Neural crest cell (in vitro differentiated cells): ENCODE measurements at regions not wholly inside any gene's neighbourhood (a gene's known extent, or its start where the extent isn't known, plus 50 kb on each side); places are given as distances from the start of the nearest gene placed in this dataset.

Source experiments
- DNase-seq: peaks from one replicate; pipeline ENCODE4 v3.0.0; 2021; ENCODE audit warnings: low read depth, mixed read lengths, low spot score
- H3K27ac Mint-ChIP-seq: one replicate; pipeline ENCODE4 v1.8.0; 2021; ENCODE audit warnings: mild to moderate bottlenecking, mixed read lengths; ENCODE audit not compliant: unreplicated experiment
- H3K27me3 Mint-ChIP-seq: 2 replicates; pipeline ENCODE4 v1.8.0; 2021; ENCODE audit warnings: low read depth, mild to moderate bottlenecking, mixed read lengths
- H3K36me3 Mint-ChIP-seq: 2 replicates; pipeline ENCODE4 v1.8.0; 2021; ENCODE audit warnings: low read depth, mild to moderate bottlenecking, mixed read lengths
- H3K4me1 Mint-ChIP-seq: 2 replicates; pipeline ENCODE4 v1.8.0; 2021; ENCODE audit warnings: mixed read lengths
- H3K4me3 Mint-ChIP-seq: one replicate; pipeline ENCODE4 v1.8.0; 2021; ENCODE audit warnings: mild to moderate bottlenecking, mixed read lengths
- H3K9me3 Mint-ChIP-seq: 2 replicates; pipeline ENCODE4 v1.8.0; 2021; ENCODE audit warnings: mixed read lengths
- TF ChIP-seq, protein P1 (sequence below): fragments of 200-600 bp; sonication (generic); conservative IDR thresholded peaks from 2 replicates; pipeline ENCODE4 v1.5.0; 2021; ENCODE audit warnings: antibody characterized with exemption, mild to moderate bottlenecking

DNA sequence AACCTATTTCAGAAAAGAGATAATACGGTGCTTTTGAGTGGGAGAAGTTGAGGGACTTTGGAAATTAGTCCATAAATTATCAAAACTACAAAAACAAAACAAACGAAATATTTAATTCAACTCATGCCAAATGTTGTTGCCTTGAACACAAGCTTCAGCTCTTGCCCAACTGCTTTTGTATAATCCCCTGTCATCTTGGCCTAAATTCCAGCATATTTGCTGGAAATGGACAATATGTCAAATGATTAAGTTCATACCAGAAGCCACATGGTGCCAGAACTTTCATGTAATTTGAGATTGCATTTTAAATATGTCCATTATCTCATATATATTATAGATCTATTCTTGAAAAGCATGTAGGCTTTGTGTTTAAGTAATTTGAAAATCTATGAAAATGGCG is 373.7 kb upstream of the SLITRK6 start:
- TF ChIP-seq, protein P1, sequence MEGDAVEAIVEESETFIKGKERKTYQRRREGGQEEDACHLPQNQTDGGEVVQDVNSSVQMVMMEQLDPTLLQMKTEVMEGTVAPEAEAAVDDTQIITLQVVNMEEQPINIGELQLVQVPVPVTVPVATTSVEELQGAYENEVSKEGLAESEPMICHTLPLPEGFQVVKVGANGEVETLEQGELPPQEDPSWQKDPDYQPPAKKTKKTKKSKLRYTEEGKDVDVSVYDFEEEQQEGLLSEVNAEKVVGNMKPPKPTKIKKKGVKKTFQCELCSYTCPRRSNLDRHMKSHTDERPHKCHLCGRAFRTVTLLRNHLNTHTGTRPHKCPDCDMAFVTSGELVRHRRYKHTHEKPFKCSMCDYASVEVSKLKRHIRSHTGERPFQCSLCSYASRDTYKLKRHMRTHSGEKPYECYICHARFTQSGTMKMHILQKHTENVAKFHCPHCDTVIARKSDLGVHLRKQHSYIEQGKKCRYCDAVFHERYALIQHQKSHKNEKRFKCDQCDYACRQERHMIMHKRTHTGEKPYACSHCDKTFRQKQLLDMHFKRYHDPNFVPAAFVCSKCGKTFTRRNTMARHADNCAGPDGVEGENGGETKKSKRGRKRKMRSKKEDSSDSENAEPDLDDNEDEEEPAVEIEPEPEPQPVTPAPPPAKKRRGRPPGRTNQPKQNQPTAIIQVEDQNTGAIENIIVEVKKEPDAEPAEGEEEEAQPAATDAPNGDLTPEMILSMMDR: no peak
- Mint-ChIP-seq H3K36me3 (no peaks in the 10 kb centered on the region), H3K4me3 (no peak overlapping the region), H3K27ac (no peak overlapping the region), H3K4me1 (no peaks in the 10 kb centered on the region), H3K27me3 (no peaks in the 10 kb centered on the region), H3K9me3 (no peaks in the 10 kb centered on the region)
- DNase-seq: no peak

DNA sequence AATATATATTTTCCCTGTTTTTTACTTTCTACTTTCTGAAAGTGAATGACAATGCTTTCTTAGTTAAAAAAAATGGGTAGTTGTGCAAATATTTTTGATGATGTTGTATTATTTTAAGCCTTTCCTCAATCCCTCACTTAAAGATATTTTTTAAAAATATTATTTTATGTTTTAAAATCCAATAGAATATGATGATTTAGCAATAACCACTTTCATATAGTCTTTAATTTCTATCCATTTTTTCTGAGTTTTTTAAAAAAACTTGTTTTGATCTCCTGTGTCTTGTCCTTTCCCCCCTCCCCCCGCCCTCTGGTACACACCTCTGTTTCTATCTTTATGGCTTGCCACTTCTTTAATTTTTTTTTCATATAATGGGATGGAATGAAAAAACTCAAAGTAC is 362.0 kb upstream of the SLITRK6 start:
- H3K36me3 Mint-ChIP-seq: no peaks in the 10 kb centered on the region
- peaks cover 4% of the 10 kb centered on the region for H3K9me3 Mint-ChIP-seq
- H3K4me1 Mint-ChIP-seq: no peaks in the 10 kb centered on the region
- no peak overlapping the region for H3K27ac Mint-ChIP-seq
- no peaks in the 10 kb centered on the region for H3K27me3 Mint-ChIP-seq
- DNase-seq: no peak
- TF ChIP-seq, protein P1: no peak
- H3K4me3 Mint-ChIP-seq: no peak overlapping the region

DNA sequence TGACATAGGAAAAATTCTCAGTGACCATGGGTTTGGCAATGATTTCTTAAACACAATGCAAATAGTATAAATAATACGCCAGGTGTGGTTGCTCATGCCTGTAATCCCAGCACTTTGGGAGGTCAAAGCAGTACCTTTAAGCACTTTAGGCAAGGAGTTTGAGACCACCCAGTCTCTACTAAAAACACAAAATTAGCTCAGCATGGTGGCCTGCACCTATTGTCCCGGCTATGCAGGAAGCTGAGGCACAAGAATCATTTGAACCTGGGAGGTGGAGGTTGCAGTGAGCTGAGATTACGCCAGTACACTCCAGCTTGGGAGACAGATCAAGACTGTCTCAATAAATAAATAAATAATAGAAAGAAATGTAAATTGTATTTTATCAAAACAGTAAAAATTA is 356.5 kb upstream of the SLITRK6 start:
- TF ChIP-seq, protein P1: no peak
- H3K4me3 Mint-ChIP-seq: no peak overlapping the region
- H3K9me3 Mint-ChIP-seq: no peaks in the 10 kb centered on the region
- no peaks in the 10 kb centered on the region for H3K36me3 Mint-ChIP-seq
- no peak overlapping the region for H3K27ac Mint-ChIP-seq
- DNase-seq: no peak
- no peaks in the 10 kb centered on the region for H3K4me1 Mint-ChIP-seq
- no peaks in the 10 kb centered on the region for H3K27me3 Mint-ChIP-seq

DNA sequence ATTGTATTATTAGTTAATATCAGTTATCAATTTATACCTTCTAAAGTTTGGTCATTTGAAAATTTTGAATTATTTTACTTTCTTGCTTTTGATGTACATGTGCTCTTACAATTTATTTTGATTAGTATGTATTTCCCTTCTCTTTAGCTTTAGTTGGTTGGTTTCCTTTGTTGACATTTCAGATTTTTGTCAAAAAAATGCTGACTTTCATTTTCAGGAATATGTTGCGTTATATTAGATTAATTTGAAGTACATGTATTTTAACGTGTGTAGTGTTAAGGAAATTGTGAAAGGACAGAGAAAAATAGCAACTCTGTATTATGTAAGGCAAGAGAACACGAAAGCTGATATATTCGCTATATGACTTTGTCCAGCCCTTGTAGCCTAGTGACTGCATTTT is 342.9 kb upstream of the SLITRK6 start:
- Mint-ChIP-seq H3K27ac (no peak overlapping the region), H3K36me3 (no peaks in the 10 kb centered on the region), H3K27me3 (no peaks in the 10 kb centered on the region), H3K4me3 (no peak overlapping the region), H3K9me3 (no peaks in the 10 kb centered on the region), H3K4me1 (no peaks in the 10 kb centered on the region)
- DNase-seq: no peak
- TF ChIP-seq, protein P1: no peak

DNA sequence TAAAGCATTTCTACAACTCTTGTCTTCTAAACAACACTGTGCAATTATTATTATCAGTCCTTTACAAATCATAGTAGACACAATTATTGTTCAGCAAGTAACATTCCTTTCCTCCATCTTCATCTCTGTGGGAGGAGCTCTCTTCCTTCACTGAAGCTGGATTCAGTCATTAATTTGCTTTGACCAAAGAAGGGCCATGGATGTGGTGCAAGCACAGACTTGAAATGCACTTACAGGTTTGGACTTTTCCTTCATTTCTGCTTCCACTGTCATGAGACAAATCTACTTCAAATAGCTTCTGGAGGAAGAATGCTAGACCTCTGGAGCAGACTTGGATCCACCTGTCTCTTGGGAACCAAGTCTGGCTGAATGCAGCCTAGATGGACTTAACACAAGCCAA is 336.6 kb upstream of the SLITRK6 start:
- Mint-ChIP-seq H3K9me3 (peaks cover 3% of the 10 kb centered on the region), H3K4me1 (no peaks in the 10 kb centered on the region), H3K36me3 (no peaks in the 10 kb centered on the region), H3K27me3 (no peaks in the 10 kb centered on the region), H3K4me3 (no peak overlapping the region), H3K27ac (no peak overlapping the region)
- no peak for DNase-seq
- TF ChIP-seq, protein P1: no peak

DNA sequence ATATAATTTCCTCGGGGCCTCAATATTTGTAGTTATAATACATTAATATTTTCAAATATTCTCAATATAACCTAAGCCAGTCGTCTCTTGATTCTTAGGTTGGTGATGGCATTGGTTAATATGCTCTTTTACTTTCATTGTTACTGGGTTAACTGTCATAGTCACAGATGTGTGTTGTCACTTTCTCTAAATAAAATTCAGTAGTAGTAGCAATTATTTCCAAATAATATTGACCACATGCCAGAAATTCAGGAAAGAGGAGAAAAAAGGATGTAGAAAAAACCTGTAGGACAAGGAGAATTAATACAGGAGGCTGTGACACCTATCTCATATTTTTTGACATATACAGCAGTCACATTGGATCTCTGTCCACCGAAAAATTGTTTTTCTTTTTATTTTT is 322.7 kb upstream of the SLITRK6 start:
- no peak for DNase-seq
- peaks cover 2% of the 10 kb centered on the region for H3K9me3 Mint-ChIP-seq
- H3K36me3 Mint-ChIP-seq: no peaks in the 10 kb centered on the region
- H3K27me3 Mint-ChIP-seq: no peaks in the 10 kb centered on the region
- H3K4me1 Mint-ChIP-seq: no peaks in the 10 kb centered on the region
- TF ChIP-seq, protein P1: no peak
- no peak overlapping the region for H3K27ac Mint-ChIP-seq
- no peak overlapping the region for H3K4me3 Mint-ChIP-seq
